ENCODE measurements at regions not wholly inside any gene's neighbourhood (a gene's known extent, or its start where the extent isn't known, plus 50 kb on each side); places are given as distances from the start of the nearest gene placed in this dataset.

GRCh38 chr6:69623357-69623756 lies 173.5 kb downstream of the LMBRD1 start:
- intact Hi-C loops (cut with DNase I), result no loop called here
- Histone ChIP-seq H3K27me3 (ENCODE audit: low read depth) (no peaks in the 10 kb centered on the region), H3K36me3 (no peaks in the 10 kb centered on the region), H3K9me3 (no peaks in the 10 kb centered on the region), H3K4me1 (no peaks in the 10 kb centered on the region), H3K27ac (no peak overlapping the region), H3K4me3 (no peak overlapping the region)
- DNase-seq (no peak), ATAC-seq (no peak)
- no peak for TF ChIP-seq CTCF (IDR thresholded peaks at IDR 0.05)

- DNase-seq (no peak), ATAC-seq (no peak)
- Histone ChIP-seq H3K4me1 (no peaks in the 10 kb centered on the region), H3K9me3 (no peaks in the 10 kb centered on the region), H3K4me3 (no peak overlapping the region), H3K36me3 (no peaks in the 10 kb centered on the region), H3K27me3 (ENCODE audit: low read depth) (no peaks in the 10 kb centered on the region), H3K27ac (no peak overlapping the region)
- TF ChIP-seq CTCF (IDR thresholded peaks at IDR 0.05), result no peak
- intact Hi-C loops (cut with DNase I), result no loop called here
These were observed 173.9 kb downstream of the LMBRD1 start for GRCh38 chr6:69622924-69623323.

GRCh38 chr6:69622230-69622629 lies 174.6 kb downstream of the LMBRD1 start:
- intact Hi-C loops (cut with DNase I), result no loop called here
- DNase-seq (no peak), ATAC-seq (no peak)

GRCh38 chr6:69617163-69617562 lies 179.6 kb downstream of the LMBRD1 start:
- TF ChIP-seq CTCF (IDR thresholded peaks at IDR 0.05), result no peak
- ATAC-seq, result no peak
- intact Hi-C loops (cut with DNase I), result no loop called here

More at GRCh38 chr6:69622230-69622629, 174.6 kb downstream of the LMBRD1 start:
- Histone ChIP-seq H3K27ac (no peak overlapping the region), H3K4me3 (no peak overlapping the region), H3K9me3 (no peaks in the 10 kb centered on the region), H3K27me3 (ENCODE audit: low read depth) (no peaks in the 10 kb centered on the region), H3K36me3 (no peaks in the 10 kb centered on the region), H3K4me1 (no peaks in the 10 kb centered on the region)
- no peak for TF ChIP-seq CTCF (IDR thresholded peaks at IDR 0.05)

GRCh38 chr6:69609836-69610472 lies 186.9 kb downstream of the LMBRD1 start:
- intact Hi-C loops (cut with DNase I), result no loop called here
- H3K4me1 ChIP-seq, result no peaks in the 10 kb centered on the region
- no peaks in the 10 kb centered on the region for H3K9me3 ChIP-seq
- no peak for ATAC-seq
- no peak for DNase-seq
- TF ChIP-seq CTCF (IDR thresholded peaks at IDR 0.05), result no peak
- no peaks in the 10 kb centered on the region for H3K36me3 ChIP-seq
- no peaks in the 10 kb centered on the region for H3K27me3 ChIP-seq (ENCODE audit: low read depth)
- H3K27ac ChIP-seq, result no peak overlapping the region
- H3K4me3 ChIP-seq, result no peak overlapping the region

More at GRCh38 chr6:69617163-69617562, 179.6 kb downstream of the LMBRD1 start:
- Histone ChIP-seq H3K36me3 (no peaks in the 10 kb centered on the region), H3K4me3 (no peak overlapping the region), H3K9me3 (no peaks in the 10 kb centered on the region), H3K27ac (no peak overlapping the region), H3K4me1 (no peaks in the 10 kb centered on the region), H3K27me3 (ENCODE audit: low read depth) (no peaks in the 10 kb centered on the region)
- DNase-seq, result no peak
